B cell (primary cell): ENCODE measurements at regions not wholly inside any gene's neighbourhood (a gene's known extent, or its start where the extent isn't known, plus 50 kb on each side); places are given as distances from the start of the nearest gene placed in this dataset.

Experiments
- ATAC-seq: fragments of 200-7000 bp; cut with Tn5 transposase; one replicate; pipeline ENCODE4 v1.10.0; 2021; ENCODE audit warnings: low read depth, mild to moderate bottlenecking, moderate number of reproducible peaks, moderate library complexity
- CTCF ChIA-PET: fragments of 350-600 bp; sonication (Branson Sonifier 250); formaldehyde crosslinking; loops from one replicate; lab custom pipeline; 2021; ENCODE audit warnings: antibody characterized with exemption, inconsistent platforms; lab: Charles Lee
- POLR2A ChIA-PET: fragments of 350-600 bp; sonication (Branson Sonifier 250); formaldehyde crosslinking; loops from one replicate; lab custom pipeline; 2021; ENCODE audit warnings: antibody characterized with exemption; lab: Charles Lee
- DNase-seq: peaks from one replicate; pipeline ENCODE4 v3.0.0; 2013
- H2AFZ ChIP-seq: 2 replicates; pipeline ENCODE4 v1.6.1; 2012; ENCODE audit warnings: mild to moderate bottlenecking, low read depth, low read length; ENCODE audit not compliant: insufficient read depth, poor library complexity, severe bottlenecking
- H3K27ac ChIP-seq, 2 donors: 1 replicate in 1 of 2; 2 replicates in 1 of 2; pipeline ENCODE4 v1.5.1; 2012 to 2013; ENCODE audit warnings: low read length in 2 of 2, mild to moderate bottlenecking in 2 of 2, moderate library complexity in 1 of 2
- H3K27me3 ChIP-seq, 4 experiments: fragments of 200-600 bp in 1 of 4; sonication (generic) in 1 of 4; replicated peaks in 1 of 4; 1 replicate in 2 of 4; 2 replicates in 2 of 4; pipeline versions ENCODE4 v1.6.1 to v1.7.0; 2013 to 2016; ENCODE audit warnings: low read length in 3 of 4, mild to moderate bottlenecking in 2 of 4, mixed read lengths in 1 of 4, moderate library complexity in 1 of 4; ENCODE audit not compliant: insufficient read depth in 4 of 4, control insufficient read depth in 3 of 4; ENCODE audit errors: control extremely low read depth in 1 of 4
- H3K36me3 ChIP-seq, 2 experiments: replicated peaks in 1 of 2; 1 replicate in 1 of 2; 2 replicates in 1 of 2; pipeline versions ENCODE4 v1.6.1 to v1.7.1; 2013; ENCODE audit warnings: low read length in 1 of 2; ENCODE audit not compliant: insufficient read depth in 2 of 2, control insufficient read depth in 1 of 2; ENCODE audit errors: control extremely low read depth in 1 of 2, extremely low read depth in 1 of 2
- H3K4me1 ChIP-seq, 2 donors: fragments of 200-600 bp in 1 of 2; sonication (generic) in 1 of 2; 1 replicate in 1 of 2; 2 replicates in 1 of 2; pipeline versions ENCODE4 v1.5.1 to v1.6.1; 2013 to 2017; ENCODE audit warnings: low read length in 2 of 2; ENCODE audit not compliant: control insufficient read depth in 2 of 2, insufficient read depth in 2 of 2
- H3K4me2 ChIP-seq: replicated peaks from 2 replicates; pipeline ENCODE3; 2012; ENCODE audit warnings: mild to moderate bottlenecking, low read depth, low read length; ENCODE audit not compliant: poor library complexity, severe bottlenecking
- H3K4me3 ChIP-seq, 5 experiments: fragments of 200-600 bp in 1 of 5; sonication (generic) in 1 of 5; 1 replicate in 3 of 5; 2 replicates in 2 of 5; pipeline versions ENCODE4 v1.5.1 to v1.7.0; 2011 to 2016; ENCODE audit warnings: low read length in 4 of 5, mild to moderate bottlenecking in 4 of 5, low read depth in 2 of 5, control low read depth in 1 of 5, moderate library complexity in 1 of 5; ENCODE audit not compliant: insufficient read depth in 1 of 5; ENCODE audit errors: control extremely low read depth in 1 of 5, extremely low read depth in 1 of 5
- H3K79me2 ChIP-seq: fragments of 200-600 bp; sonication (generic); one replicate; pipeline ENCODE4 v1.6.0; 2016; ENCODE audit warnings: low read length; ENCODE audit not compliant: control insufficient read depth, insufficient read depth
- H3K9ac ChIP-seq: fragments of 200-600 bp; sonication (generic); 2 replicates; pipeline ENCODE4 v1.6.1; 2017; ENCODE audit warnings: mild to moderate bottlenecking, low read length, moderate library complexity
- H3K9me3 ChIP-seq, 3 donors: one replicate each; pipeline versions ENCODE4 v1.6.1 to v1.7.1; 2013; ENCODE audit warnings: low read length in 2 of 3; ENCODE audit not compliant: control insufficient read depth in 2 of 3, insufficient read depth in 1 of 3; ENCODE audit errors: control extremely low read depth in 1 of 3
- H4K20me1 ChIP-seq: 2 replicates; pipeline ENCODE4 v1.6.0; 2012; ENCODE audit warnings: mild to moderate bottlenecking, low read length; ENCODE audit not compliant: insufficient read depth, control insufficient read depth, poor library complexity, severe bottlenecking
- H3K27ac Mint-ChIP-seq: one replicate; pipeline ENCODE4 v1.8.0; 2021; ENCODE audit warnings: mixed read lengths
- H3K27me3 Mint-ChIP-seq: one replicate; pipeline ENCODE4 v1.8.0; 2021; ENCODE audit warnings: mixed read lengths
- H3K4me1 Mint-ChIP-seq: one replicate; pipeline ENCODE4 v1.8.0; 2021; ENCODE audit warnings: mixed read lengths
- H3K4me3 Mint-ChIP-seq: one replicate; pipeline ENCODE4 v1.8.0; 2021; ENCODE audit warnings: mixed read lengths
- H3K9me3 Mint-ChIP-seq: one replicate; pipeline ENCODE4 v1.8.0; 2022; ENCODE audit warnings: mixed read lengths; ENCODE audit not compliant: insufficient read depth
- CTCF ChIP-seq: fragments of 200-600 bp; IDR thresholded peaks from one replicate; pipeline ENCODE4 v1.8.0; 2022; ENCODE audit warnings: antibody characterized with exemption, mild to moderate bottlenecking
- EZH2 ChIP-seq: IDR thresholded peaks from 2 replicates; pipeline ENCODE4 v1.6.1; 2012; ENCODE audit warnings: borderline replicate concordance, low read depth, mild to moderate bottlenecking, moderate library complexity, low read length; ENCODE audit not compliant: insufficient read depth, poor library complexity, severe bottlenecking
- WGBS: methylation state at CpG from one replicate; pipeline ENCODE4 v1.1.5; 2013; ENCODE audit warnings: missing lambda C conversion rate; ENCODE audit not compliant: insufficient coverage; 5-methylcytosine and 5-hydroxymethylcytosine counted together
- intact Hi-C: fragments of 100-400 bp; cut with micrococcal nuclease; formaldehyde crosslinking; loops from one replicate; pipeline ENCODE4 v1.10.0; 2022

- no peak overlapping the region for H3K27ac Mint-ChIP-seq
- CTCF ChIA-PET: interaction anchor here (1.6 kb wide), 1 partner anchor 81 kb away, joined by 4 read pairs; no protein-coding TSS in a partner anchor
- Histone ChIP-seq H3K27me3 (peaks cover 0 to 3% (median 0%) of the 10 kb centered on the region in 4 experiments), H3K4me2 (no peak overlapping the region), H3K9ac (no peak overlapping the region), H3K36me3 (no peaks in the 10 kb centered on the region), H4K20me1 (no peaks in the 10 kb centered on the region), H3K27ac (no peak overlapping the region), H3K9me3 (no peaks in the 10 kb centered on the region), H3K79me2 (no peaks in the 10 kb centered on the region), H3K4me1 (peaks cover 3 to 6% of the 10 kb centered on the region in 2 donors), H3K4me3 (no peak overlapping the region), H2AFZ (no peak overlapping the region)
- peaks cover 6% of the 10 kb centered on the region for H3K4me1 Mint-ChIP-seq
- POLR2A ChIA-PET: no interaction called here
- DNase-seq (no peak), ATAC-seq (no peak)
- TF ChIP-seq EZH2 (no peak), CTCF (no peak)
- no peaks in the 10 kb centered on the region for H3K9me3 Mint-ChIP-seq
- intact Hi-C loops: no loop called here
- H3K27me3 Mint-ChIP-seq: peaks cover 18% of the 10 kb centered on the region
- H3K4me3 Mint-ChIP-seq: no peak overlapping the region
Measured at GRCh38 chr17:6924208-6924607, 71.6 kb upstream of the ALOX12 start.

GRCh38 chr17:6926667-6927066 is 69.2 kb upstream of the ALOX12 start:
- whole genome bisulfite sequencing: 80% methylated on average over 2 of the region's 2 CpGs
- Histone ChIP-seq H3K27ac (no peak overlapping the region), H3K4me2 (no peak overlapping the region), H3K9ac (no peak overlapping the region), H3K9me3 (no peaks in the 10 kb centered on the region), H4K20me1 (no peaks in the 10 kb centered on the region), H3K36me3 (no peaks in the 10 kb centered on the region), H3K4me3 (no peak overlapping the region), H3K27me3 (peaks cover 0 to 6% (median 0%) of the 10 kb centered on the region in 4 experiments), H2AFZ (no peak overlapping the region), H3K79me2 (no peaks in the 10 kb centered on the region), H3K4me1 (peaks cover 3 to 6% of the 10 kb centered on the region in 2 donors)
- ChIA-PET CTCF (interaction anchor here (0.7 to 1.0 kb wide), 2 partner anchors 15 to 78 kb away, joined by 3 to 4 read pairs; no protein-coding TSS in a partner anchor), POLR2A (no interaction called here)
- Mint-ChIP-seq H3K27ac (no peak overlapping the region), H3K4me1 (peaks cover 6% of the 10 kb centered on the region), H3K9me3 (no peaks in the 10 kb centered on the region), H3K4me3 (no peak overlapping the region), H3K27me3 (peaks cover 17% of the 10 kb centered on the region)
- ATAC-seq: no peak
- no peak for TF ChIP-seq CTCF
- intact Hi-C loops: no loop called here
- no peak for DNase-seq
